H9 (cell line): ENCODE measurements at regions not wholly inside any gene's neighbourhood (a gene's known extent, or its start where the extent isn't known, plus 50 kb on each side); places are given as distances from the start of the nearest gene placed in this dataset.

ENCODE experiments used
- DNase-seq: peaks from one replicate; pipeline ENCODE4 v3.0.0-alpha.2; 2017
- H2AFZ ChIP-seq: one replicate; pipeline ENCODE4 v1.6.1; 2013; ENCODE audit warnings: mild to moderate bottlenecking, low read length, control low read depth, moderate library complexity
- H2AK5ac ChIP-seq: 2 replicates; pipeline ENCODE4 v1.6.1; 2013; ENCODE audit warnings: low read length, control low read depth, mixed read lengths; ENCODE audit not compliant: insufficient read length
- H2BK120ac ChIP-seq: one replicate; pipeline ENCODE4 v1.6.1; 2013; ENCODE audit warnings: low read depth, mild to moderate bottlenecking, low read length, control low read depth, inconsistent platforms; ENCODE audit not compliant: poor library complexity, severe bottlenecking
- H2BK12ac ChIP-seq: 2 replicates; pipeline ENCODE4 v1.6.1; 2013; ENCODE audit warnings: low read length, control low read depth, mixed read lengths, low read depth; ENCODE audit not compliant: insufficient read length
- H2BK15ac ChIP-seq: 2 replicates; pipeline ENCODE4 v1.6.1; 2013; ENCODE audit warnings: low read depth, low read length, control low read depth
- H2BK20ac ChIP-seq: one replicate; pipeline ENCODE4 v1.6.1; 2013; ENCODE audit warnings: low read depth, mild to moderate bottlenecking, low read length, control low read depth, inconsistent platforms; ENCODE audit not compliant: poor library complexity, severe bottlenecking
- H2BK5ac ChIP-seq: 2 replicates; pipeline ENCODE4 v1.6.1; 2013; ENCODE audit warnings: low read length, control low read depth, mixed read lengths; ENCODE audit not compliant: insufficient read length
- H3K14ac ChIP-seq: 2 replicates; pipeline ENCODE4 v1.6.1; 2013; ENCODE audit warnings: low read length, control low read depth; ENCODE audit not compliant: insufficient read depth
- H3K18ac ChIP-seq: 2 replicates; pipeline ENCODE4 v1.6.1; 2013; ENCODE audit warnings: low read depth, mild to moderate bottlenecking, mixed read lengths, low read length, control low read depth; ENCODE audit not compliant: insufficient read length
- H3K23ac ChIP-seq: 2 replicates; pipeline ENCODE4 v1.6.1; 2013; ENCODE audit warnings: low read length, control low read depth, mixed read lengths, low read depth; ENCODE audit not compliant: insufficient read length
- H3K23me2 ChIP-seq: 2 replicates; pipeline ENCODE4 v1.6.1; 2013; ENCODE audit warnings: low read depth, mild to moderate bottlenecking, mixed read lengths, low read length, control low read depth; ENCODE audit not compliant: insufficient read length, poor library complexity, severe bottlenecking
- H3K27ac ChIP-seq: 2 replicates; pipeline ENCODE4 v1.5.1; 2013; ENCODE audit warnings: low read length, control low read depth, mixed read lengths, low read depth; ENCODE audit not compliant: insufficient read length
- H3K27me3 ChIP-seq: 2 replicates; pipeline ENCODE4 v1.6.1; 2013; ENCODE audit warnings: low read length, control low read depth, inconsistent platforms; ENCODE audit not compliant: insufficient read depth
- H3K4ac ChIP-seq: 2 replicates; pipeline ENCODE4 v1.6.1; 2013; ENCODE audit warnings: low read depth, mild to moderate bottlenecking, control low read depth, inconsistent platforms, low read length, moderate library complexity
- H3K4me1 ChIP-seq: 2 replicates; pipeline ENCODE4 v1.6.1; 2013; ENCODE audit warnings: low read length, control low read depth, inconsistent platforms; ENCODE audit not compliant: insufficient read depth
- H3K4me2 ChIP-seq: 2 replicates; pipeline ENCODE4 v1.6.1; 2013; ENCODE audit warnings: low read length, control low read depth, mixed read lengths; ENCODE audit not compliant: insufficient read length, insufficient read depth
- H3K56ac ChIP-seq: 2 replicates; pipeline ENCODE4 v1.6.1; 2013; ENCODE audit warnings: low read depth, mild to moderate bottlenecking, mixed read lengths, low read length, control low read depth; ENCODE audit not compliant: insufficient read length
- H3K79me1 ChIP-seq: 2 replicates; pipeline ENCODE4 v1.6.1; 2013; ENCODE audit warnings: low read depth, mild to moderate bottlenecking, moderate library complexity, low read length, control low read depth, inconsistent platforms; ENCODE audit not compliant: insufficient read depth, poor library complexity, severe bottlenecking
- H3K79me2 ChIP-seq: 2 replicates; pipeline ENCODE4 v1.6.1; 2013; ENCODE audit warnings: low read length, control low read depth, inconsistent platforms; ENCODE audit not compliant: insufficient read depth
- H3K9ac ChIP-seq: 2 replicates; pipeline ENCODE4 v1.6.1; 2013; ENCODE audit warnings: low read length, control low read depth, mixed read lengths; ENCODE audit not compliant: insufficient read length; ENCODE audit errors: extremely low read depth
- H3K9me3 ChIP-seq: one replicate; pipeline ENCODE4 v1.6.1; 2013; ENCODE audit warnings: low read depth, low read length, inconsistent platforms; ENCODE audit not compliant: control insufficient read depth
- H3T11ph ChIP-seq: one replicate; pipeline ENCODE4 v1.6.1; 2013; ENCODE audit warnings: mild to moderate bottlenecking, low read length, control low read depth, inconsistent platforms
- H4K20me1 ChIP-seq: one replicate; pipeline ENCODE4 v1.6.1; 2013; ENCODE audit not compliant: control insufficient read depth, insufficient read length, insufficient read depth
- H4K5ac ChIP-seq: 2 replicates; pipeline ENCODE4 v1.6.1; 2013; ENCODE audit warnings: low read depth, mild to moderate bottlenecking, mixed read lengths, low read length, control low read depth; ENCODE audit not compliant: insufficient read length
- H4K8ac ChIP-seq: replicated peaks from 2 replicates; pipeline ENCODE4 v1.6.1; 2013; ENCODE audit warnings: low read length, control low read depth, mixed read lengths, low read depth; ENCODE audit not compliant: insufficient read length
- H4K91ac ChIP-seq: 2 replicates; pipeline ENCODE4 v1.6.1; 2013; ENCODE audit warnings: low read depth, mild to moderate bottlenecking, moderate library complexity, mixed read lengths, low read length, control low read depth; ENCODE audit not compliant: insufficient read length
- H3K27ac Mint-ChIP-seq, 3 experiments: 2 replicates in 2 of 3; 3 replicates in 1 of 3; pipeline ENCODE4 v1.8.0; 2020 to 2021; ENCODE audit warnings: mixed read lengths in 3 of 3, mild to moderate bottlenecking in 1 of 3, moderate library complexity in 1 of 3
- H3K27me3 Mint-ChIP-seq: 2 replicates; pipeline ENCODE4 v1.8.0; 2021; ENCODE audit warnings: low read depth, mild to moderate bottlenecking, moderate library complexity, mixed read lengths
- H3K36me3 Mint-ChIP-seq, 3 experiments: 2 replicates in 2 of 3; 3 replicates in 1 of 3; pipeline ENCODE4 v1.8.0; 2020 to 2021; ENCODE audit warnings: low read depth in 3 of 3, mixed read lengths in 3 of 3; ENCODE audit not compliant: insufficient read depth in 1 of 3
- H3K4me1 Mint-ChIP-seq, 2 experiments: 2 replicates each; pipeline ENCODE4 v1.8.0; 2020; ENCODE audit warnings: mixed read lengths in 2 of 2
- H3K4me3 Mint-ChIP-seq, 2 experiments: 2 replicates in 1 of 2; 3 replicates in 1 of 2; pipeline ENCODE4 v1.8.0; 2020 to 2021; ENCODE audit warnings: mild to moderate bottlenecking in 2 of 2, mixed read lengths in 2 of 2, moderate library complexity in 1 of 2
- H3K9me3 Mint-ChIP-seq, 2 experiments: 2 replicates in 1 of 2; 3 replicates in 1 of 2; pipeline ENCODE4 v1.8.0; 2020; ENCODE audit warnings: mild to moderate bottlenecking in 2 of 2, mixed read lengths in 2 of 2, moderate library complexity in 1 of 2
- TF ChIP-seq, protein P1 (sequence below): fragments of 200-600 bp; sonication (generic); conservative IDR thresholded peaks from 3 replicates; pipeline ENCODE4 v1.8.0; 2021; ENCODE audit warnings: antibody characterized with exemption, mild to moderate bottlenecking

DNA sequence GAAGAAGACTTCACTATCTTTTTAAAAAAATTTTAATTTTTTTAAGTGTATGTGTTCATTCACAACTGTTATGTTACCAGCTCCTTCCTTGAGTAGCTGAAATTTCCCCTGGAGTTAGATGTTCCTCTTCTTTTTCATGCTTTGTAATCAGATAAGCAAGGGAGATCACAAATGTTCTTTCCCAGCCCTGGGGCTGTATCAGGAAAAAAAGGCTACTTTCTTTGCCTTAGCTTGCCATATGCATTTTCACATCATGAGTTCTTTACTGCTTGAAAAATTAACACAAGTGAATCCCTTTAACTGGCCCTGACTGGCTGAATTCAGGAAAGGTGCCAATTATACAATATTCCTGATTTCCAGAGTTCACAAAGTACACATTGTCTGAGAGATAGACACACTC is 353.2 kb upstream of the ATP11B start:
- Histone ChIP-seq H4K5ac (no peak overlapping the region), H3K27me3 (no peaks in the 10 kb centered on the region), H4K8ac (no peak overlapping the region), H2AFZ (no peak overlapping the region), H3K14ac (no peak overlapping the region), H3K18ac (no peak overlapping the region), H4K91ac (no peak overlapping the region), H3K79me2 (no peaks in the 10 kb centered on the region), H2AK5ac (no peak overlapping the region), H3K79me1 (no peaks in the 10 kb centered on the region), H2BK15ac (no peak overlapping the region), H3K4me1 (no peaks in the 10 kb centered on the region), H3K27ac (no peak overlapping the region), H2BK20ac (no peak overlapping the region), H4K20me1 (no peaks in the 10 kb centered on the region), H3K4me2 (no peak overlapping the region), H3K23me2 (no peaks in the 10 kb centered on the region), H3T11ph (no peak overlapping the region), H3K56ac (no peak overlapping the region), H2BK5ac (no peak overlapping the region), H3K23ac (no peak overlapping the region), H3K9me3 (no peaks in the 10 kb centered on the region), H2BK120ac (no peak overlapping the region), H3K9ac (no peak overlapping the region), H2BK12ac (no peak overlapping the region), H3K4ac (no peak overlapping the region)
- no peaks in the 10 kb centered on the region for H3K36me3 Mint-ChIP-seq
- no peaks in the 10 kb centered on the region for H3K9me3 Mint-ChIP-seq
- DNase-seq, result no peak
- TF ChIP-seq, protein P1, sequence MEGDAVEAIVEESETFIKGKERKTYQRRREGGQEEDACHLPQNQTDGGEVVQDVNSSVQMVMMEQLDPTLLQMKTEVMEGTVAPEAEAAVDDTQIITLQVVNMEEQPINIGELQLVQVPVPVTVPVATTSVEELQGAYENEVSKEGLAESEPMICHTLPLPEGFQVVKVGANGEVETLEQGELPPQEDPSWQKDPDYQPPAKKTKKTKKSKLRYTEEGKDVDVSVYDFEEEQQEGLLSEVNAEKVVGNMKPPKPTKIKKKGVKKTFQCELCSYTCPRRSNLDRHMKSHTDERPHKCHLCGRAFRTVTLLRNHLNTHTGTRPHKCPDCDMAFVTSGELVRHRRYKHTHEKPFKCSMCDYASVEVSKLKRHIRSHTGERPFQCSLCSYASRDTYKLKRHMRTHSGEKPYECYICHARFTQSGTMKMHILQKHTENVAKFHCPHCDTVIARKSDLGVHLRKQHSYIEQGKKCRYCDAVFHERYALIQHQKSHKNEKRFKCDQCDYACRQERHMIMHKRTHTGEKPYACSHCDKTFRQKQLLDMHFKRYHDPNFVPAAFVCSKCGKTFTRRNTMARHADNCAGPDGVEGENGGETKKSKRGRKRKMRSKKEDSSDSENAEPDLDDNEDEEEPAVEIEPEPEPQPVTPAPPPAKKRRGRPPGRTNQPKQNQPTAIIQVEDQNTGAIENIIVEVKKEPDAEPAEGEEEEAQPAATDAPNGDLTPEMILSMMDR, result no peak
- H3K27ac Mint-ChIP-seq, result no peak overlapping the region
- H3K4me1 Mint-ChIP-seq, result no peaks in the 10 kb centered on the region
- no peaks in the 10 kb centered on the region for H3K27me3 Mint-ChIP-seq
- no peak overlapping the region for H3K4me3 Mint-ChIP-seq
